ENCODE measurements at regions not wholly inside any gene's neighbourhood (a gene's known extent, or its start where the extent isn't known, plus 50 kb on each side); places are given as distances from the start of the nearest gene placed in this dataset.

DNA sequence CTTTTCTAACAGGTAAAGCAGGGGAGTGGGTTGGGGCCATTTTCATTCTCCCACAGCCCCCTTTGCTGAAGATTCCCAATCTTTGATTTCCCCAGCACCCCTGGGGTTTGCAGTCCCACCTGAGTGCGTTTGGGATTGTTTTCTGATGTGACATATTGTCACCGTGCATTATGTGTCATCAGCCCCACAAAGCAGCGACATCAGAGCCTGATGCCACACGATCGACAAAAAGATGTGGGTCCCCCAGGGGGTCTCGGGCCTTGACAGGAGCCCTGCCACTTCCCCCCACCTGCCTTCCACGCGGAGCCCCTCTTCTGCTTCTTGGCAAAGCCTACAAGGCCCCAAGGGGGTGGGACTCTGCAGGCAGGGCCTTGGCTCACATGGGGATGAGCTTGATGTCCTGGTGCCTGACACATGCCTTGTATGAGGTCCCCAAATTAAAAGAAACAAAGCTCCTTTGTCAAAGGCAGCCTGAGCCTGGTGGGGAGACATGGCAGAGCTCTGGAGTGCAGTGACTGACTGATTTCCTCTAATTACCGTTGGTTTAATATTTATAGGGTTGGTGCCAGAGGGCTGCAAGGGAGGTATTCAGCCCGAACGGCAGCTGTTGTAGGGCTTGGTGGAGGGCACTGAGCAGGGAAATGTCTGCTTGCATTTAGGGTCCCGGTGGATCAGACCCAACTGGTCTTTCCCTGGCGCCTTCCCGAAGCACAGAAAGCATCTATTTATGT, 149.2 kb downstream of the MIAT start:
- TF ChIP-seq, protein P1, sequence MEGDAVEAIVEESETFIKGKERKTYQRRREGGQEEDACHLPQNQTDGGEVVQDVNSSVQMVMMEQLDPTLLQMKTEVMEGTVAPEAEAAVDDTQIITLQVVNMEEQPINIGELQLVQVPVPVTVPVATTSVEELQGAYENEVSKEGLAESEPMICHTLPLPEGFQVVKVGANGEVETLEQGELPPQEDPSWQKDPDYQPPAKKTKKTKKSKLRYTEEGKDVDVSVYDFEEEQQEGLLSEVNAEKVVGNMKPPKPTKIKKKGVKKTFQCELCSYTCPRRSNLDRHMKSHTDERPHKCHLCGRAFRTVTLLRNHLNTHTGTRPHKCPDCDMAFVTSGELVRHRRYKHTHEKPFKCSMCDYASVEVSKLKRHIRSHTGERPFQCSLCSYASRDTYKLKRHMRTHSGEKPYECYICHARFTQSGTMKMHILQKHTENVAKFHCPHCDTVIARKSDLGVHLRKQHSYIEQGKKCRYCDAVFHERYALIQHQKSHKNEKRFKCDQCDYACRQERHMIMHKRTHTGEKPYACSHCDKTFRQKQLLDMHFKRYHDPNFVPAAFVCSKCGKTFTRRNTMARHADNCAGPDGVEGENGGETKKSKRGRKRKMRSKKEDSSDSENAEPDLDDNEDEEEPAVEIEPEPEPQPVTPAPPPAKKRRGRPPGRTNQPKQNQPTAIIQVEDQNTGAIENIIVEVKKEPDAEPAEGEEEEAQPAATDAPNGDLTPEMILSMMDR (IDR thresholded peaks at IDR 0.05; ENCODE audit: low read depth, low read length), result no peak
- no peak for TF ChIP-seq EZH2phosphoT487 (IDR thresholded peaks at IDR 0.05; ENCODE audit: low read depth)
